H1 (cell line): ENCODE measurements at regions not wholly inside any gene's neighbourhood (a gene's known extent, or its start where the extent isn't known, plus 50 kb on each side); places are given as distances from the start of the nearest gene placed in this dataset.

Source experiments
- NRF1 ChIP-seq: IDR thresholded peaks from 2 replicates; pipeline ENCODE4 v1.6.1; 2011; ENCODE audit warnings: mild to moderate bottlenecking, low read depth, low read length, improper control_type of control experiment
- RNF2 ChIP-seq: fragments of 200-900, 300-1000 bp; sonication (generic); IDR thresholded peaks from 2 replicates; pipeline ENCODE4 v1.7.1; 2016; ENCODE audit warnings: borderline replicate concordance, low read depth, mild to moderate bottlenecking, antibody characterized with exemption, low read length; ENCODE audit not compliant: poor library complexity, severe bottlenecking; ENCODE audit errors: missing control alignments

GRCh38 chrX:147602176-147602696, 309.5 kb upstream of the FMR1 start:
- TF ChIP-seq NRF1, result no peak
- no peak for TF ChIP-seq RNF2
